RWPE2 (cell line): ENCODE measurements at regions not wholly inside any gene's neighbourhood (a gene's known extent, or its start where the extent isn't known, plus 50 kb on each side); places are given as distances from the start of the nearest gene placed in this dataset.

ENCODE experiments used
- ATAC-seq: fragments of 200-7000 bp; cut with Tn5 transposase; 3 replicates; pipeline ENCODE4 v1.9.1; 2021; ENCODE audit warnings: low read depth
- DNase-seq: peaks from one replicate; pipeline ENCODE4 v3.0.0-alpha.2; 2020; ENCODE audit warnings: low spot score
- H3K27ac ChIP-seq: fragments of 450-650 bp; 2 replicates; pipeline ENCODE4 v1.5.1; 2017; ENCODE audit warnings: mild to moderate bottlenecking; ENCODE audit not compliant: poor library complexity, severe bottlenecking
- H3K27me3 ChIP-seq: fragments of 250-450 bp; sonication (Bioruptor Pico); 2 replicates; pipeline ENCODE4 v1.5.1; 2021; ENCODE audit warnings: mild to moderate bottlenecking, moderate library complexity; ENCODE audit not compliant: insufficient read depth, poor library complexity, severe bottlenecking
- H3K36me3 ChIP-seq: fragments of 250-450 bp; sonication (Bioruptor Pico); 2 replicates; pipeline ENCODE4 v1.5.1; 2020; ENCODE audit warnings: low read depth, mild to moderate bottlenecking, moderate library complexity
- H3K4me1 ChIP-seq: fragments of 250-450 bp; sonication (Bioruptor Pico); 2 replicates; pipeline ENCODE4 v1.5.1; 2021; ENCODE audit warnings: mild to moderate bottlenecking, moderate library complexity; ENCODE audit not compliant: insufficient read depth, poor library complexity, severe bottlenecking
- H3K4me3 ChIP-seq: fragments of 250-450 bp; sonication (Bioruptor Pico); 2 replicates; pipeline ENCODE4 v1.5.1; 2021; ENCODE audit warnings: mild to moderate bottlenecking, moderate library complexity; ENCODE audit not compliant: severe bottlenecking
- H3K9me3 ChIP-seq: fragments of 250-450 bp; sonication (Bioruptor Pico); 2 replicates; pipeline ENCODE4 v1.5.1; 2021; ENCODE audit warnings: mild to moderate bottlenecking, moderate library complexity; ENCODE audit not compliant: severe bottlenecking
- TF ChIP-seq, protein P1 (sequence below): fragments of 450-650 bp; IDR thresholded peaks from one replicate; pipeline ENCODE4 v1.5.1; 2017; ENCODE audit warnings: mild to moderate bottlenecking, moderate library complexity; ENCODE audit not compliant: poor library complexity, severe bottlenecking

DNA sequence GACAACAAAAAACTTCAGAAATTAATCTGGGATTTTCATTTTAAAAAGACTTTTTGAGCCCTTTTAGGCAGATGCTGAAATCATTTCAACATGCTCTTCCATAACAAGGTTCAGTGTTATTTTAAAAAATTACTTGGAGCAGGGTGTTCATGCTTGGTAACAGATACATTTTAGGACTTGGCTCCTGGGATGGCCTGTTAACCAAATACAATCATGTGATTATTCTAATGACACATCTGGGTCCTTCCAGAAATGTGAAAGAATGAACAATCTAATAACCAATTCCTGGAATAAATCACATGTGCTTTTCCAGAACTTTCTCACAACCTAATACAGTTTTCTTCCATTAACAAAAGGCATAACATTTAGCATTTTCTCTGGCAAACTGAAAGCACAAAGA is 379.8 kb upstream of the RUNX1 start:
- no peak for ATAC-seq
- Histone ChIP-seq H3K27ac (no peak overlapping the region), H3K4me1 (no peaks in the 10 kb centered on the region), H3K27me3 (no peaks in the 10 kb centered on the region), H3K9me3 (no peaks in the 10 kb centered on the region), H3K36me3 (no peaks in the 10 kb centered on the region), H3K4me3 (no peak overlapping the region)
- DNase-seq: no peak
- TF ChIP-seq, protein P1, sequence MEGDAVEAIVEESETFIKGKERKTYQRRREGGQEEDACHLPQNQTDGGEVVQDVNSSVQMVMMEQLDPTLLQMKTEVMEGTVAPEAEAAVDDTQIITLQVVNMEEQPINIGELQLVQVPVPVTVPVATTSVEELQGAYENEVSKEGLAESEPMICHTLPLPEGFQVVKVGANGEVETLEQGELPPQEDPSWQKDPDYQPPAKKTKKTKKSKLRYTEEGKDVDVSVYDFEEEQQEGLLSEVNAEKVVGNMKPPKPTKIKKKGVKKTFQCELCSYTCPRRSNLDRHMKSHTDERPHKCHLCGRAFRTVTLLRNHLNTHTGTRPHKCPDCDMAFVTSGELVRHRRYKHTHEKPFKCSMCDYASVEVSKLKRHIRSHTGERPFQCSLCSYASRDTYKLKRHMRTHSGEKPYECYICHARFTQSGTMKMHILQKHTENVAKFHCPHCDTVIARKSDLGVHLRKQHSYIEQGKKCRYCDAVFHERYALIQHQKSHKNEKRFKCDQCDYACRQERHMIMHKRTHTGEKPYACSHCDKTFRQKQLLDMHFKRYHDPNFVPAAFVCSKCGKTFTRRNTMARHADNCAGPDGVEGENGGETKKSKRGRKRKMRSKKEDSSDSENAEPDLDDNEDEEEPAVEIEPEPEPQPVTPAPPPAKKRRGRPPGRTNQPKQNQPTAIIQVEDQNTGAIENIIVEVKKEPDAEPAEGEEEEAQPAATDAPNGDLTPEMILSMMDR: no peak

DNA sequence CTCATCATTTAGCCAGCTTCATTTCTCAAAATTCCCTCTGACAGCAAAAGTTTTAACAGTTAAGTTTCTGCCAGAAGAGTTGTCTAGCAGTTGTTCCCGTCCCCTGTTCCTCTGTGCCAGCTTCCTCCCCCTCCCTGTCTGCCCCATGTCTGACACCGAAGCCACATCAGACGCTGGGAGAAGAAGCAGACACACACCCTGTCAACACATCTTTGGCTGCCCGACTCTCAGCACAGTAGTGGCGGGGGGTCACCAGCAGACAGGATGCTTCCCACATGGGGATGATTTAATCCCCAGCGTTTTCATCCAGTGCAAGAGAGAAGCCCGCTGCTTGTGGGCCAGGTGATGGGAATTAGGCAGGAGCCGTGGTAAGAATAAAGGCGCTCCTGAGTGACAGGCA is 379.4 kb upstream of the RUNX1 start:
- H3K27ac ChIP-seq: no peak overlapping the region
- no peak for ATAC-seq
- H3K9me3 ChIP-seq: no peaks in the 10 kb centered on the region
- no peak overlapping the region for H3K4me3 ChIP-seq
- no peaks in the 10 kb centered on the region for H3K27me3 ChIP-seq
- TF ChIP-seq, protein P1: no peak
- DNase-seq: no peak
- H3K4me1 ChIP-seq: no peaks in the 10 kb centered on the region
- no peaks in the 10 kb centered on the region for H3K36me3 ChIP-seq

GRCh38 chr21:35428001-35428320 is 378.9 kb upstream of the RUNX1 start:
- no peak overlapping the region for H3K4me3 ChIP-seq
- DNase-seq: no peak
- no peak overlapping the region for H3K27ac ChIP-seq
- TF ChIP-seq, protein P1: no peak
- H3K4me1 ChIP-seq: no peaks in the 10 kb centered on the region
- no peaks in the 10 kb centered on the region for H3K9me3 ChIP-seq
- no peaks in the 10 kb centered on the region for H3K36me3 ChIP-seq
- no peak for ATAC-seq
- H3K27me3 ChIP-seq: no peaks in the 10 kb centered on the region

GRCh38 chr21:35427320-35428000 is 378.4 kb upstream of the RUNX1 start:
- no peaks in the 10 kb centered on the region for H3K36me3 ChIP-seq
- H3K4me1 ChIP-seq: no peaks in the 10 kb centered on the region
- no peak overlapping the region for H3K4me3 ChIP-seq
- DNase-seq (no peak), ATAC-seq (no peak)
- H3K27me3 ChIP-seq: no peaks in the 10 kb centered on the region
- H3K27ac ChIP-seq: no peak overlapping the region
- TF ChIP-seq, protein P1: no peak
- no peaks in the 10 kb centered on the region for H3K9me3 ChIP-seq

- Histone ChIP-seq H3K36me3 (no peaks in the 10 kb centered on the region), H3K9me3 (no peaks in the 10 kb centered on the region), H3K4me1 (no peaks in the 10 kb centered on the region), H3K27ac (no peak overlapping the region), H3K27me3 (no peaks in the 10 kb centered on the region), H3K4me3 (no peak overlapping the region)
- TF ChIP-seq, protein P1: no peak
- ATAC-seq (no peak), DNase-seq (no peak)
These were observed 377.8 kb upstream of the RUNX1 start for GRCh38 chr21:35426897-35427296.
